Stromal cell of bone marrow (primary cell): ENCODE measurements at regions not wholly inside any gene's neighbourhood (a gene's known extent, or its start where the extent isn't known, plus 50 kb on each side); places are given as distances from the start of the nearest gene placed in this dataset.
A peak's percentile ranks its signal among the peaks of the same experiment; 100 is the strongest.

Experiments used
- DNase-seq: peaks from one replicate; pipeline ENCODE4 v3.0.0-alpha.2; 2012; ENCODE audit warnings: low read depth

DNA sequence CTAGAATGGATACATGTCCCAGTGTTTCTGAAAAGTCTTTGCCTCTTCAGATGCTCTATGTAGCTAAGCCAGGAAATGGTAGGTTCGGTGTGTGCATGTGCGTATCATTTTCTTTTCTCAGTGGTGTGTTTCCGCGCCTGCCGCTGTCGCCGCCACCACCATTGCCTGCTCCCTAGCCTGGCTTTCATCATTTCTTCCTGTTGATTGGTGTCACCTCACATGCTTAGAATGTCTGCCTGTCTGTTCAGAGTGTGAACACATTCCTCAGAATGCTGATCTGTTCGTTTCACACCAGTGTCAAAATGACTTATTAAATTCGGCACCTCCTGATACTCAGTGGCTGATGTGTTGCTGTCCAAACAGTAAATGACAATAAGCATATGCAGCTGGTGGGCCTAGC is 255.2 kb upstream of the SPRED2 start:
- no peak for DNase-seq

DNA sequence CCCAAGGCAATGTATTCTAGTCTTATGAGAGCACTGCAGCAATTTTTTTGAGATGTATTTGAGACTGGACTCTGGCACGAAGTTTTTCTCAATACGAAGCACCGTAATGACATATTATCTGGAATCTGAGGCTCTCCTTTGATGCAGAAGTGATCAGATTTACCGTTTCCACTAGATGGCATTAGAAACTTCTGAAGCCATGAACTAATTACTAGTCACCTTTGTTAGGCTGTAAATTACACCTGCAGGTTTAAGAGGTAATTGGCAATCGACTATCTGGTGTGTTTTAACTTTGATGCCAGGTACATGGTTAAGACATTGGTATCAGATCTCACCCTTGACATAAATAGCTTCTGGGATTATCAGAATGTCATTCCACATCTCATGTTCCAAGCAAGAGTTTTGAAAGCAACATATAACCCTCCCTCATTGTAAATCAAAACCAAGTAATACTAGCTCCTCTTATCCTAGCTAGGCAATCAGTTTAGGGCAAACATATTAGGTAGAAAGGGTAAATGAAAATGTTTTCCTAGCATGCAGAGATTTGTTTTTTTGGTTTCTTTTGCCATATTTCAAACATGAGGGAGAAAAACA is 254.6 kb upstream of the SPRED2 start:
- no peak for DNase-seq

DNA sequence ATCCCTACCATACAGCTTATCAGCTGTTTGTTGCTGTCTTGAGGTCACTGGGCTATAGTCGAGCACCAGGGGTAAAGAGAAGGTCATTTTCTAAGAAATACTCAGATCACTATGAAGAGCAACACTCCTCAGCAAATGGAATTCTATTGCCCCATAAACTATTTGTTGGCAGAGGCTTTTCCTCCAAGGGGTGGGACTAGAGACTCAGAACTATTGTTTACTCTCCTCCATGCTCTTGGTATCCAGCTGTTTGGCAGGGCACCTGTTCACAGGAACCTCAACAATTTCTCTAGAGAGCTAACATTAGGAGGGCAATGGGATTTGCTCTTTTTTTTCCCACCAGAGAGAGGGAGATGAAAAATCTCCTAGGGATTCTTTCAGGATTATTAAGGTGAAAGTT is 249.1 kb upstream of the SPRED2 start:
- no peak for DNase-seq

DNA sequence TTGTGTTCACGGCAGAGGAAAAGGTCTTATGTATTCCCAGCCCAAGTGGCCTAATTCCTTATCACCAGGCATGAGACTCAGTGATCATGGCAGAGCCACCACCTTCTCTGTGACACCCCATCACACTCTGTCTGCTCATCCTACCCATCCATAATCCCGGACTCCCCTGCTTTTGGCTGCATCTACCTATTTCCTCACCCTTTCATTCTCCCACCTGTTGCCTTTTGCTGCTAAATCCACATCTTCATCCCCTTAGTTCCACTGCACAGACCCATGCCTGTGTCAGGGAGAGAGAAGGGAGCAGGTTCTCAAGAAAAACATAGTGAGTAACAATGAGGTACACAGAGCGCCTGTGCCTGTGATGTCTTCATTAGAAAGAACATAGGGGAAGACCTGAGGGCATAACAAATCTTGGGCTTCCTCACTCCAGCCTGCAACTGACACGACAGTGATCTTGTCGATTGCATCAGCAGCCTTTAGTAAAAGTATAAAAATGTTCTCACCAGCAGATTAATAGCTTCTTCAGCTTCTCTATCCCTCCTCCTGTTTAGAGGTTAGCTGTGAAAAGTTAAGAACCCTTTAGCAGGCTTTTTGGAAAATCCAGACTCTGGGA is 246.5 kb upstream of the SPRED2 start:
- no peak for DNase-seq

DNA sequence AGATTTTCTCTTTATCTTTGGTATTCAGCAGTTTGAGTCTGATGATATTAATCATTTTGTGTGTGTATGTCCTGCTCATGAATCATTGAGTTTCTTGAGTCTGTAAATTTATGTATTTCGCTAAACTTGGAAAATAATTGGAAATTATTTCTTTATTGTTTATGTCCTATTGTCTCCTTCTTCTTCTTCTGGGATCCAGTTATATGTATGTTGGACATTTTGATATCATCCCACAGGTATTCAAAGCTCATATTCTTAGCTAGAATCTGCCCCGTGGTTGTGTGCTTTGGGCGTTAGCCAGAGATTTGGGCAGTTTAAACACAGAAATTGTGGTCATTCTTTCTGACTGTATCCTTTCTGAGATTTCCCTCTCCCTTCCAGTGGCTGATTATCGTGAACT is 243.0 kb upstream of the SPRED2 start:
- no peak for DNase-seq

DNA sequence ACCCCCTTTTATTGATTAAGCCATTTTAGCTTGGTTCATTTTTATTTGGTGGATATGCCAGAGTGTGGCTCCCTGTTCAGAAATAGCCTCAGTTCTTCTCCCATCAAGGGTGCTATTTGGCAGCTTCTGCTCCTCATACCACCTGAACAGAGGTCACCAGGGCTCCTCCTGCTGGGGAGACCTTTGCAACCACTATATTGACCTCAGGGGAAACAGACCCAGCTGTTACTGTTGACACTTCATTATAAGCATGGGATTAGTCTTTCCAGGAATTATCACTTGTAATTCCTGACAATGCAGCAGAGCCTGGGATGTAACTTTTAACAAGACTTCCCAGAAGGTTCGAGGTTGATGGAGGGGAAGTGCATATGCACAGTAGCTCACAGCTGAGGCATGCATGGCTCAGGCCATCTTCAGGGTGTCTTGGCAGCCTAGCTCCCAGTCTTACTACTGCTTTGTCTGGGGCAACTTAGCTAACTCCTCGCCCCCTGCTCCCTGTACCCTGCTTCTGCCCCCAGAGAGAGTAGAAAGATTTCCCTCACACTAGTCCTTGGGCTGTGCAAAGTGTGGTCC is 239.4 kb upstream of the SPRED2 start:
- no peak for DNase-seq

DNA sequence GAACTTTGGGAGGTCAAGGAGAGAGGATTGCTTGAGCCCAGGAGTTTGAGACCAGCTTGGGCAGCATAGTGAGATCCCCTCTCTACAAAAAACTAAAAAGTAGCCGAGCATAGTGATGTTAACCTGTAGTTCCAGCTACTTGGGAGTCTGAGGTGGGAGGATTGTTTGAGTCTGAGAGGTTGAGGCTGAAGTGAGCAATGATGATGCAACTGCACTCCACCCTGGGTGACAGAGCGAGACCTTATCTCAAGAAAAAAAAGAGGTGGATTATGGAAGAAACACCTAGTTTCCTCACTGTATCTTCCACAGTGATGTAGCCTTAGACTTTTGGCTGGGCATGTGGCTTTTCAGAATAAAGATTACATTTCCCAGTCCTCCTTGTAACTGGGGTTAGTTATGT is 237.2 kb upstream of the SPRED2 start:
- no peak for DNase-seq

DNA sequence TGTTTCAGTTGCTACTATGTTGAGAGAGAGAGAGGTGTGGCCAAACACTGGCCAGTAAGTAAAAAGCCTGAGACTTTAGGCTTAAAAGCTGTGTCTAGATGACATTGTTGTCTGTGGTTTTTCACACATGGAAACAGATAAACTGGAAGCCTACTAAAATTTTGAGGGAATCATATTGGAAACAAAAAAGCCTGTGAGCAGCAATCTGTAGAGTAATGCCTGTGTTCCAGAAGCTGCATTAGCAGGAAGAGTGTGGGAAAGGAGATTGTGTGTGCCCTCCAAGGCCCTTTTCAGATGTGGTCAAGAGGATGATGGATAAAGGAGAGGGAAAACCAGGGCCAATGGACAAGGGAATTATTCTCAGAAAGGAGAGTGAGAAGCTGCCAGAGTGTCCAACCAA is 236.3 kb upstream of the SPRED2 start:
- DNase-seq: no peak

DNA sequence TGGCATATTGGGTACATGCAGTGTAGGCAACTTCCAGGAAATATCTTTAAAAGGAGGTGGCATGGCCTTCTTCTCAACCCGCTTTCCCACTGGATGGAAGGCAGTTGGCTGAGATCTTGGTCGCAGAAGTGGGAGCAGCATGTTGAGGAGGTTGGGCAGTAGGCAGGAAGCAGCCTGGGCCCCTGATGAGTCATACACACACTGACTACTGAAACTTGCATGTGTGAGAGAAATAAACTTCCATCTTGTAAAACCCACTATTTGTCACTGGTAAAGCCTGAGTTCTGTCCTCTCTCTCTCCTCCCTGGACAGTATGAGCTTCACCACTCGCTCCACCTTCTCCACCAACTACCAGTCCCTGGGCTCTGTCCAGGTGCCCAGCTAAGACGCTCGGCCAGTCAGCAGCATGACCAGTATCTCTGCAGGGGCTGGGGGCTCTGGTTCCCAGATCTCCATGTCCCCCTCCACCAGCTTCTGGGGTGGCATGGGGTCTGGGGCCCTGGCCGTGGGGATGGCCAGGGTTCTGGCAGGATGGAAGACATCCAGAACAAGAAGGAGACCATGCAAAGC is 233.8 kb upstream of the SPRED2 start:
- DNase-seq: peak; percentile 9

DNA sequence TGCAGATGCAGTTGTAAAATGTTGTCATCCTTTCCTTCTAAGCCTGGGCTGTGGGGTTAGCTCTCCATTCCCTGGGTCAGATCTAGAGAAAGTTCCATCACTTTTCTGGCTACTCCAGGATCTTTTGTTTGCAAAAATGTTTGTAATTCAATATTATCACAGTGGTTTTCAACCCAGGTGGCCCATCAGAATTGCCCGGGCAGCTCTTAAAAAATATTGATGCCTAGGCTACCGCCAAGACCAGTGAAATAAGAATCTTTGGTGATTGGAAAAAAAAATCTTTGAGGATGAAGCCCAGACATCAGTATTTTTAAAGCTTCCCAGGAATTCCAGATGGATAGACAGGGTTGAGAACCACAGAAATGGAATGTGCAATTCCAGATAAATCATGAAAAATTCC is 232.5 kb upstream of the SPRED2 start:
- DNase-seq: no peak

DNA sequence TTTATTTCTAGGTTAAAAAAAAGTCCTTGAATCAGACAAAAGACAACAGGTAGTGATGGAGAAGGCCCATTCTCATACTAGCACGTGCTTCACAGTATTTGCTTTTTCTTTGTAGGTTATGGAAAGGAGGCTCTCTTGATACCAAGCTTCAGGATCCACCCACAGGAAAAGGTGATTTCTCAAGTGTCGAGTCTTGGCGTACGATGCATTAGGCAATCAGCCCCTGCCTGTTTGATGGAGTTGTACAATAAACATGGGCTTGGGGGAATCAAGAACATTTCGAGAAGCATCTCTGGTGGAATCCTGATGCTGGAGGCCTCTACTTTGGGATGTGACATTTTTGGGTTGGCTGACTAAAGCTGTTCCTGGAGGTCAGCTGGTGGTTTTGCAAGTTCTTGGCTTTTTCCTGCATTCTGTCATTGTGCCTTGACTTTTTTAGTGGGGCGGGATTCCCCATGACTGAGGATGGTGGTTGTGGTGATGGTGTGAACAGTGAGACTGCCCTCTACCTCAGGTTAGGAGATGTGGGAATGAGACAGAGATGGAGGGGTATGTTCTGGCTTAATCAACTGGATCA is 231.5 kb upstream of the SPRED2 start:
- no peak for DNase-seq

DNA sequence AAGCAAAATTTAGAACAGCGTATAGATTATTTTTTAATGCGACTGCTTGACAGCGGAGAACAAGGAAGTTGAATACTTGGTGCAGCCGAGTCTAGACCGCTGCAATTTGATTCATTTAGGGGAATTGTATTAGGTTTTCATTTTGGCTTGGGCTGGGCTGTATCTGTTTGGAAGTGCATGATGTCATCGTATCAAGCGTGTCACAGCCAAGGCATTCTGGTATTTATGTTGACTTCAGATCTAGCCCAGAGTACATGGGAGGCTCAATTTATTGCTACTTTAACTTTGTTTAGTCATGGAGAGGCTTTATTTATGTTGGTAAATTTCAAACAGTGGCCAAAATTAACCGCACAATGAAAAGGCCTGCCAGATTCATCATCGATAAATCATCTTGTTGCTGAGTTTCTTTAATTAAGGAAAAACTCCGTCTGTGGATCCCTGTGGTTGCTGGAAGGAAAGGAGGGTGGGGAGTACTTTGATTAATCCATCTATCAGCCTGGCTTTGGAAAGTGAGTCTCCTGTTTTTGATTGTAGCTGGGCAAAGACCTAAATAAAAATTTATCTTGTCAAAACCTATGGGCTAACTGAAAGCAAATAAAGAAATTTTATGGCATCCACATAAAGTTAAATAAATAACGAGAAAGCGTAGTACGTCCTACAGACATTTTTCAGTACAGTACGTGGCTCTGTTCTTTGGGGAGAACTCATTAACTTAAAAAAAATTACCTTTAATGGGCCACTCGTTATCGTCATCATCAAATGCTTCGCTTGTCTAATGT is 230.4 kb upstream of the SPRED2 start:
- DNase-seq: peak; percentile 42

DNA sequence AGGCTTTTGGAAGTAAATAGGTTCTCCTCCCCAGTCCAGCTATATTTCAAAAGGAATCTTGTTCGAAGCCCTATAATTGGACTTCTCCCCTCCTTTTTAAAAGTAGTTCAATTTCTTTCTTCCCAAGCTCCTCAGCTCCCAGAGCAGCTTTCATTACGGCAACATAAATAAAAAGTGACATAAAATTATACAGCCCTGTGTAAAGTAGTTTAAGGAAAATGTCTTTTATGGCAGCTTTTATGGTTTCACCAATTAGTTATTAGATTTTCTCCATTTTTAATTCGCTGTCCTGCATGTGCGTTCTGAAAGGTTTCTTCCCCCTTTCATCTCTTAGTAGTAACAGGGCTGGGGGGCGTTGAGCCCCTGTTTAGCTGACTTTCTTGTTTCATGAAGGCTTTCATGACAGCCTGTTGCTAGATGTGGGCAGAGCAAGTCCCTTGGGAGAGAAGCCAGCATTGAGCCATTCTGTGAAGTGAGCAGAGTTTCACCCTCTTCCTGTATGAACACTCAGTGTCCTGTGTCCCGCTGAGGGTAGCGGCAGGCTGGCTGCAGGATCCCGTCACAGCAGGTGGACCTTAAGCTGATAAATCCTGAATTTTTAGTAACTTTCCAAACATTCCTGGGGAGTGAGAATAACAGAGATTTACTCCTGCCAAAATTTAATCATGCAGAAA is 229.7 kb upstream of the SPRED2 start:
- DNase-seq: no peak

DNA sequence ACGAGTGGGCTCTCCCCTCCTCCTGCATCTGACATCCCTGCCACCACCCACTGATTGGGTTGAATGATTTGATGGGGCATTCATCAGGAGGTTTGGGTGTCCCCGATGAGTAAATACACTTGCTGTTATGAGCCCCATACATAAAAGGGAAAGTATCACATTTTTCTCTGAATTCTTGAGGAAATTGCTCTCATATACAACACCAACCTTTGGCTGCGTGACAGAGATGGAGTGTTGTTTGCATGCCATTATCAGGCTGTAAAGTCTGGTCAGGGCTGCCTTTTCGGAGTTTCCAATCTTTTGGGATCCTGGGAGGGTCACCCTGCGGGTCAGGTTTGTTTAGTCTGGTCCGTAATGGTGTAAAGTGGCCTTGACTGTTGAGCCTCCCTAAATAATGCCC is 227.9 kb upstream of the SPRED2 start:
- no peak for DNase-seq

DNA sequence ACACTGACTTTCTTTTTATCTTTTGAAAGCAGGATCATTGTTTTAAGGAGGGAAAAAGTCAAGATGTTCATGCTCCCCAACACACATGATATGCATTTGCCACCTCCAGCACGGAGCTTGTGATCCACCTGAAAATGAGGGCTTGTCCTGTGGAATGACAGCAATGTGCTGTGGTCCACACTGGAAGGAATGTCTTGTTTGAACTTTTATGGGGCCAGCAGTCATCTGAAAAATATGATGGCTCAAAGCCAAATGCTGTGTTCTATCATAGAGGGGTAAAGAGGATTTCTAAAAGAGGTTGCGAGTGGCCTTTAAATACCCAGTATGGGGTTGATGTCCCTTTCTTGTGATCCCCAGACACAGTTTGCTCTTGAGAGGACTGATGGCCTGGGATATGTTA is 226.5 kb upstream of the SPRED2 start:
- DNase-seq: no peak

DNA sequence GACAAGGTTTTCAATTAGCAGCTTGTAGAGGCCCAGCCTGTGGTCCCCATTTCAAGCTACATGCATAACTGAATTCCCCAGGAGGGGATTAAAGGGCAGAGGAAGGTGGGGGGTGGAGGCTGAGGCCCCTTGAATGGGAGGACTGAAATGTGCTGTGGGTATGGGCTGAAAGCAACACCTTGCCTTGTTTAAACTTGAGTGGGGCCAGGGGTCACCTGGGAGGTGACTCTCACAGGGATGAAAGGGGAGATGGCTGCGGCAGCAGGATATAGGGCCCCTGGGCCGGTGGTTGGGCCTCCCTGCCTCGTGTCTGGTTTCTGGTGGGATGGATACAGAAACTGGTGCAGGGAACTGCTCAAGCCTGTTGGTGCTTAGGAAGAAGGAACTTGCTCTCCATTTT is 225.9 kb upstream of the SPRED2 start:
- no peak for DNase-seq

DNA sequence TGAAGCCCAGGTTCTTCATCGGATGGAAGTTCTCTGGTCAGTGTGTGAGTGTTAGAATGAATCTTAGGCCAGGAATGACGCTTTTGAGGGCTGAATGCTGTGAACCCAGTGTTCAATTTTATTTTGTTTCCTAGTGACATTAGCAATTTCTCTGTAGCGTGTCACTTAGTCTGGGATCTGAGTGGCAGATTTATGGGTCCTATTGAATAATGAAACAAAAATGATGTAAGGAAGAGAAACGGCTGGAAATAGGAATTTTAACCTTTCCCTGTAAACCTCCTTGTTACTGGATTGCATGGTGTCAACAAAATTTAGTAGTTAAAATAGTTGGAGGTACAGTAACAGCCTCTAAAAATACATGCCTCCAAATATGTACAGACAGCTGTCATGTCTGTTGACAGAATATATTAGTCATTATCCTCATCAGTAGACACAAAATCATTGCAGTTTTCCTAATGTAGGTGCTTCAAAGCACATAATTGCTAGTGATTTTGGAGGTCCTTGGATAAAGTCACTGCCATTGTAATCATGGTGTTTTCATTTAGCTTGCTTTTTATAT is 223.8 kb upstream of the SPRED2 start:
- no peak for DNase-seq

DNA sequence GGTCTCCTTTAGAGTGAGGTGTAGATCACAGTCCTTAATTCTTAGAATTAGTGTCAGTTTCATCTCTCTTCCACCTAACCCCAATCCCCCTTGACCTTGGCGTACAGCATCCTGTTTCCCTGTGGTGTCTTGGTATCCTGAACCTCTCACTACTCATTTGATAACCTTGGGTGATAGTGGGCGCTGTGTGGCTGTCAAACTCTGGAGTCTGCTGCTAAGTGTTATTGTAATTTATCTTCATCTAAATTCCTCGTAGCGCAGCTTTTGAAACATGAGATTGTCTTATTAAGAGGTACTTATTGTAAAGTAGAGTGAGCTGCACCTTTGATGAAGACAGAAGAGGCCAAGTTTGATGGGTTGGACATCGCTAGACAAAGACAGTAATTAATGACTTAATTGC is 222.6 kb upstream of the SPRED2 start:
- DNase-seq: no peak

DNA sequence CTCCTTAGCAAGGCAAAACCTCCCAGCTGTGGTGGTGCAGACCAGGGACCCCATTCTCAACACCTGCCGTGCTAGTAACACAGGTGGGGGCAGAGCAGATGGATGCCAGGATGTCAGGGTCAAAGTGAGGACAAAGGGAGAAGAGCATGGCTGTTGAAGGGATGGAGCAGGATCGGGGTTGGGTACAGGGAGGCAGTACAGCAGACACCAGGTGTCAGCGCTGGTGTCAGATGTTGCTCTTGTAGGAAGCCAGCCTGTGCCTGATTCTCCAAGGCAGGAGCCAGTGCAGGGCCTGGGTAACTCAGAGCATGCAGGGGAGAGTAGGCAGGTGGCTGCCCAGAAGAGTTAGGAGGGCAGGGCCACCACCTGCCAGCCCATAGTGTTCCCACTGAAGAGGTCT is 222.1 kb upstream of the SPRED2 start:
- DNase-seq: no peak

DNA sequence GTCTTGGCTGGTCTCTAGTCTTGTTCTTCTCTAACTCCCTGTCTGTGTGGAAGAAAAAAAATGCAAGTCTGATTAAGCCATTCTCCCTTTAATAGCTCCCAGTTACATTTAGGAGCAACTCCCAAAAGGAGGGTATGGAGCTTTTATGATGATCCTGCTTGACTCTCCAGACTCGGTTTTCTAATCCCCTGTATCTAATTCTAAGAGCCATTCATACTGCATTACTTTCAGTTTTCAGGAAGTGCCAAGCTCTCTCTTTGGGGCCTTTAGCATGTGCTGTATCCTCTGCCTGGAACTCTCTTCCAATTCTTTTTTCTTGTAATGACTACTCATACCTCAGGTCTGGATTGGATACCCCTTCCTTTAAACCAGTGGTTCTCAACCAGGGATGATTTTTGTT is 219.7 kb upstream of the SPRED2 start:
- no peak for DNase-seq

DNA sequence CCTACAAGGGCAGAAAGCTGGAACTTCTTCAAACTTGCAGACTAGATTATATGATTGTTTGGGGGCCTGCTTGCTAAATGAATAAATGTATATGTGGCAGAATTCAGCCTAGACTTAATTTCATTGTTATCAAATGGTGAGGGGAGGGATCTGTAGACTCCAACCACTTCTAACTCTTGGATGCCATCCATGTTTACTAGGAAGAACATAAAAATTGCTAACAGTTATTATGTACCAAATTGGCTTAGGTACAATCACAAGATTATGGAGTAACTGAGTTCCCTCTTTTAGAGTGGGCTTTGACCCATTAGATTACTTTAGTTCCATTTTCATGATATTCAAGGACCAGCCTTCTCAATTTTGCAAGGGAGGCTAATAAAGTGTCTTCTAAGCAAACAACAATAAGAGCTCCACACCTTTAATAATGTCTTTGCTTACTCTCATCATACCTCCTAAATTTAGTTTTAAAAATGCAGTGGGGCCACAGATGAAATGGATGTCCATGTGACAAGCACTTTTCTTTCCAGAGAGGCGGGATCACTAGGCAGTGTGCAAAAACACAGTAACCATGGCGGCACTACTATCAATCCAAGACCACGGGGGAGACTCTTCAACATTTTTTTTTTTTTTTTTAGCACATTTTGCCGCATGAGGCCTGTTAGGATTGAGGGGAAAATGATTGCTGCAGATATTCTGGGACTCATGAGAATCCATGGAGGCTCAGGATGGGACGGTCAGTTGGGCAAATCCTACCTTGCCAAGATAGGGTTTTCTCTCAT is 217.6 kb upstream of the SPRED2 start:
- DNase-seq: no peak
